ENCODE measurements at regions not wholly inside any gene's neighbourhood (a gene's known extent, or its start where the extent isn't known, plus 50 kb on each side); places are given as distances from the start of the nearest gene placed in this dataset.

GRCh38 chr12:97946701-97947100 is 484.1 kb downstream of the RMST start:
- in situ Hi-C loops (cut with MboI) (no loop called here), intact Hi-C loops (cut with micrococcal nuclease; ENCODE audit: unreplicated experiment) (no loop called here)
- no peaks in the 10 kb centered on the region for H3K27me3 ChIP-seq (replicated peaks in 1 of 2; ENCODE audit: control insufficient read depth in 2 of 2, insufficient read depth in 2 of 2, low read length in 1 of 2)
- no peak for DNase-seq (ENCODE audit: low read depth, low spot score)
- H3K4me3 ChIP-seq = no peak overlapping the region
- WGBS (ENCODE audit: insufficient coverage, insufficient replicate concordance, low lambda C conversion rate, missing lambda C conversion rate) = 50% methylated on average over 1 of the region's 1 CpG
- CTCF ChIA-PET = interaction anchor here (1.2 to 2.0 kb wide), 2 partner anchors 11 to 16 kb away, joined by 4 to 6 read pairs; no protein-coding TSS in a partner anchor
- H3K4me1 ChIP-seq (ENCODE audit: control insufficient read depth, insufficient read depth, low read length) = no peaks in the 10 kb centered on the region
- FAIRE-seq = no peak
- H4K20me1 ChIP-seq (ENCODE audit: control insufficient read depth, insufficient read depth) = no peaks in the 10 kb centered on the region
- H3K27ac ChIP-seq (ENCODE audit: control insufficient read depth, insufficient read depth) = no peak overlapping the region
- no peak overlapping the region for H3K4me2 ChIP-seq (ENCODE audit: control insufficient read depth, insufficient read depth)
- RAD21 ChIA-PET (ENCODE audit: unreplicated experiment) = no interaction called here
- peak; percentile 92 for TF ChIP-seq ZNF24 (IDR thresholded peaks at IDR 0.05)
- TF ChIP-seq MXI1 (IDR thresholded peaks at IDR 0.05; ENCODE audit: low read depth, low read length) = no peak
- no peaks in the 10 kb centered on the region for H3K79me2 ChIP-seq (ENCODE audit: control insufficient read depth, insufficient read depth, low read length)
- ATAC-seq = no peak
- no peak overlapping the region for H2AFZ ChIP-seq (ENCODE audit: control insufficient read depth, low read depth, low read length)
- SMC1A ChIA-PET (ENCODE audit: uncharacterized antibody, unreplicated experiment) = interaction anchor here (1.2 to 1.5 kb wide), 2 partner anchors 14 to 22 kb away, joined by 3 to 7 read pairs; no protein-coding TSS in a partner anchor
- no TSS peak for BruUV-seq (replicated peaks)
- no peaks in the 10 kb centered on the region for H3K36me3 ChIP-seq (ENCODE audit: control insufficient read depth in 2 of 2, insufficient read depth in 2 of 2, low read length in 1 of 2)
- POLR2A ChIA-PET = no interaction called here
- H3K9me3 ChIP-seq (replicated peaks; ENCODE audit: control insufficient read depth, insufficient read depth, low read length) = no peaks in the 10 kb centered on the region
- no peak overlapping the region for H3K9ac ChIP-seq (ENCODE audit: control insufficient read depth, insufficient read depth, low read length)

GRCh38 chr12:97948591-97948990 is 486.0 kb downstream of the RMST start:
- CTCF ChIA-PET = no interaction called here
- no peaks in the 10 kb centered on the region for H3K79me2 ChIP-seq (ENCODE audit: control insufficient read depth, insufficient read depth, low read length)
- no peaks in the 10 kb centered on the region for H3K27me3 ChIP-seq (replicated peaks in 1 of 2; ENCODE audit: control insufficient read depth in 2 of 2, insufficient read depth in 2 of 2, low read length in 1 of 2)
- no peaks in the 10 kb centered on the region for H4K20me1 ChIP-seq (ENCODE audit: control insufficient read depth, insufficient read depth)
- RAD21 ChIA-PET (ENCODE audit: unreplicated experiment) = no interaction called here
- no peaks in the 10 kb centered on the region for H3K36me3 ChIP-seq (ENCODE audit: control insufficient read depth in 2 of 2, insufficient read depth in 2 of 2, low read length in 1 of 2)
- H3K27ac ChIP-seq (ENCODE audit: control insufficient read depth, insufficient read depth) = no peak overlapping the region
- no peak overlapping the region for H3K4me2 ChIP-seq (ENCODE audit: control insufficient read depth, insufficient read depth)
- intact Hi-C loops (cut with micrococcal nuclease; ENCODE audit: unreplicated experiment) = no loop called here
- ATAC-seq = no peak
- SMC1A ChIA-PET (ENCODE audit: uncharacterized antibody, unreplicated experiment) = interaction anchor here (1.3 kb wide), 1 partner anchor 12 kb away, joined by 8 read pairs; no protein-coding TSS in a partner anchor
- no peak overlapping the region for H2AFZ ChIP-seq (ENCODE audit: control insufficient read depth, low read depth, low read length)
- BruUV-seq (replicated peaks) = no TSS peak
- no peak overlapping the region for H3K4me3 ChIP-seq
- no peak for DNase-seq (ENCODE audit: low read depth, low spot score)
- POLR2A ChIA-PET = no interaction called here
- H3K4me1 ChIP-seq (ENCODE audit: control insufficient read depth, insufficient read depth, low read length) = no peaks in the 10 kb centered on the region
- FAIRE-seq = no peak
- no peak for TF ChIP-seq ZNF217 (IDR thresholded peaks at IDR 0.05)
- no peak for TF ChIP-seq HSF1 (IDR thresholded peaks at IDR 0.05; ENCODE audit: low read depth, low read length)
- TF ChIP-seq EGR1 (IDR thresholded peaks at IDR 0.05; ENCODE audit: borderline replicate concordance in 1 of 2, low read depth in 2 of 2, low read length in 2 of 2) = no peak
- no peak for TF ChIP-seq TCF7 (IDR thresholded peaks at IDR 0.05; ENCODE audit: borderline replicate concordance)
- no peak for TF ChIP-seq CUX1 (IDR thresholded peaks at IDR 0.05; ENCODE audit: insufficient replicate concordance, low read depth, low read length)
- no peak for TF ChIP-seq ZZZ3 (IDR thresholded peaks at IDR 0.05; ENCODE audit: control insufficient read depth, insufficient read length, low read depth)
- TF ChIP-seq KLF5 (IDR thresholded peaks at IDR 0.05; ENCODE audit: partially characterized antibody) = no peak
- no peak for TF ChIP-seq ELK1 (IDR thresholded peaks at IDR 0.05; ENCODE audit: low read depth, low read length)
- in situ Hi-C loops (cut with MboI) = no loop called here
- H3K9ac ChIP-seq (ENCODE audit: control insufficient read depth, insufficient read depth, low read length) = no peak overlapping the region
- H3K9me3 ChIP-seq (replicated peaks; ENCODE audit: control insufficient read depth, insufficient read depth, low read length) = no peaks in the 10 kb centered on the region
- WGBS (ENCODE audit: insufficient coverage, insufficient replicate concordance, low lambda C conversion rate, missing lambda C conversion rate) = 16% methylated on average over 2 of the region's 2 CpGs
